Cardiac muscle cell (in vitro differentiated cells and primary cell): ENCODE measurements at regions not wholly inside any gene's neighbourhood (a gene's known extent, or its start where the extent isn't known, plus 50 kb on each side); places are given as distances from the start of the nearest gene placed in this dataset.

Experiments
- DNase-seq, 2 donors: peaks; one replicate each; pipeline versions ENCODE4 v3.0.0 to v3.0.0-alpha.2; 2010 to 2017; ENCODE audit warnings: low read depth in 1 of 2, low spot score in 1 of 2
- H3K27ac ChIP-seq: fragments of 200-600 bp; sonication (generic); 2 replicates; pipeline ENCODE4 v1.5.1; 2016
- H3K27me3 ChIP-seq: fragments of 200-600 bp; sonication (generic); 2 replicates; pipeline ENCODE4 v1.6.0; 2016; ENCODE audit warnings: control low read depth
- H3K36me3 ChIP-seq: fragments of 200-600 bp; sonication (generic); 2 replicates; pipeline ENCODE4 v1.5.1; 2016; ENCODE audit warnings: control low read depth
- H3K4me1 ChIP-seq: fragments of 200-600 bp; sonication (generic); 2 replicates; pipeline ENCODE4 v1.8.1; 2017; ENCODE audit warnings: low read depth, mild to moderate bottlenecking, mixed run types
- H3K4me3 ChIP-seq: fragments of 200-600 bp; sonication (generic); 2 replicates; pipeline ENCODE4 v1.5.1; 2016; ENCODE audit warnings: mild to moderate bottlenecking
- H3K9me3 ChIP-seq: fragments of 200-600 bp; sonication (generic); 2 replicates; pipeline ENCODE4 v1.5.1; 2017; ENCODE audit warnings: low read depth, mild to moderate bottlenecking, control low read depth
- TF ChIP-seq, protein P1 (sequence below): IDR thresholded peaks from 2 replicates; pipeline ENCODE4 v1.5.1; 2012; ENCODE audit warnings: low read depth, mild to moderate bottlenecking, low read length

DNA sequence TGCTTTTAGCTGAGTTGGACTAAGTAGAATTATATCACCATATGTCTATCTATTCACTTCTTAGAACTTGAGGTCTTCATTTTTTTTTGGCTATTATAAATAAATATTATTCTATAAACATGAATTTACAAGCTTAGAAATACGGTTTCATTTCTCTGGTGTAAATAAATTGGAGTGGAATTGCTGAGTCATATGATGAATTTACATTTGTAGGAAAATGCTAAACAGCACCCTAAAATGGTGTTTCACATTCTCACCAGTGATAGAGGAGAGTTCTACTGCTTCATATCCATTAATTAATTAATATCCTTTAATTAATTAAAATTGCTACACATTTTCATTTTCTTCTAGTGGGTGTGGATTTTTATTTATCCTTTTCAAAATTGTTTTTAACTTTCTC lies 318.3 kb downstream of the MDFIC start:
- Histone ChIP-seq H3K9me3 (no peaks in the 10 kb centered on the region), H3K27me3 (no peaks in the 10 kb centered on the region), H3K36me3 (no peaks in the 10 kb centered on the region), H3K4me3 (no peak overlapping the region), H3K27ac (no peak overlapping the region), H3K4me1 (no peaks in the 10 kb centered on the region)
- TF ChIP-seq, protein P1, sequence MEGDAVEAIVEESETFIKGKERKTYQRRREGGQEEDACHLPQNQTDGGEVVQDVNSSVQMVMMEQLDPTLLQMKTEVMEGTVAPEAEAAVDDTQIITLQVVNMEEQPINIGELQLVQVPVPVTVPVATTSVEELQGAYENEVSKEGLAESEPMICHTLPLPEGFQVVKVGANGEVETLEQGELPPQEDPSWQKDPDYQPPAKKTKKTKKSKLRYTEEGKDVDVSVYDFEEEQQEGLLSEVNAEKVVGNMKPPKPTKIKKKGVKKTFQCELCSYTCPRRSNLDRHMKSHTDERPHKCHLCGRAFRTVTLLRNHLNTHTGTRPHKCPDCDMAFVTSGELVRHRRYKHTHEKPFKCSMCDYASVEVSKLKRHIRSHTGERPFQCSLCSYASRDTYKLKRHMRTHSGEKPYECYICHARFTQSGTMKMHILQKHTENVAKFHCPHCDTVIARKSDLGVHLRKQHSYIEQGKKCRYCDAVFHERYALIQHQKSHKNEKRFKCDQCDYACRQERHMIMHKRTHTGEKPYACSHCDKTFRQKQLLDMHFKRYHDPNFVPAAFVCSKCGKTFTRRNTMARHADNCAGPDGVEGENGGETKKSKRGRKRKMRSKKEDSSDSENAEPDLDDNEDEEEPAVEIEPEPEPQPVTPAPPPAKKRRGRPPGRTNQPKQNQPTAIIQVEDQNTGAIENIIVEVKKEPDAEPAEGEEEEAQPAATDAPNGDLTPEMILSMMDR = no peak
- DNase-seq = no peak

GRCh38 chr7:115235075-115235474 lies 313.2 kb downstream of the MDFIC start:
- Histone ChIP-seq H3K36me3 (no peaks in the 10 kb centered on the region), H3K27me3 (no peaks in the 10 kb centered on the region), H3K4me1 (peaks cover 6% of the 10 kb centered on the region), H3K9me3 (no peaks in the 10 kb centered on the region), H3K4me3 (no peak overlapping the region), H3K27ac (no peak overlapping the region)
- DNase-seq = no peak
- TF ChIP-seq, protein P1 = no peak

DNA sequence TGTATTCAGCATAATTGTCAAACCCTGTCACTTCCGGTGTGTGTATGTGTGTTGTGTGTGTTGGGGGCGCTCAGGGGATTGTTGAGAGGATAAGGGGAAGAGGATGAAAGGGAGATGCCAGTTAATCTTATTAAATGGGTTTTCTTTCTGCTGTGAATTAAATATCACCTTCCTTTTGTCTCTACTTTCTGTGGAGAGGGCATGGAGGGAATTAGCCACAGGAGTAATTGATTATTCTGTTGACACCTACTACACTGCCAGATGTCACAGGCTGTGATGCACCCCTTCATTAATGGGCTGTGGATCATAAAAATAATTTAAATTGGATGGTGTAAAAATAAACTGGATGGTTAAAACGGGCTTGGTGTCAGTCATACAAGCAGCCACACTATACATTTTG lies 311.9 kb downstream of the MDFIC start:
- Histone ChIP-seq H3K4me3 (no peak overlapping the region), H3K27ac (no peak overlapping the region), H3K36me3 (no peaks in the 10 kb centered on the region), H3K27me3 (no peaks in the 10 kb centered on the region), H3K4me1 (peaks cover 6% of the 10 kb centered on the region), H3K9me3 (no peaks in the 10 kb centered on the region)
- TF ChIP-seq, protein P1 = no peak
- no peak for DNase-seq

- peaks cover 6% of the 10 kb centered on the region for H3K4me1 ChIP-seq
- peak in 1 of 2 donors; percentile 13 for DNase-seq
- H3K27ac ChIP-seq = no peak overlapping the region
- H3K36me3 ChIP-seq = no peaks in the 10 kb centered on the region
- TF ChIP-seq, protein P1 = no peak
- no peaks in the 10 kb centered on the region for H3K9me3 ChIP-seq
- no peak overlapping the region for H3K4me3 ChIP-seq
- H3K27me3 ChIP-seq = no peaks in the 10 kb centered on the region
Measured at GRCh38 chr7:115232041-115232440, 310.1 kb downstream of the MDFIC start.

DNA sequence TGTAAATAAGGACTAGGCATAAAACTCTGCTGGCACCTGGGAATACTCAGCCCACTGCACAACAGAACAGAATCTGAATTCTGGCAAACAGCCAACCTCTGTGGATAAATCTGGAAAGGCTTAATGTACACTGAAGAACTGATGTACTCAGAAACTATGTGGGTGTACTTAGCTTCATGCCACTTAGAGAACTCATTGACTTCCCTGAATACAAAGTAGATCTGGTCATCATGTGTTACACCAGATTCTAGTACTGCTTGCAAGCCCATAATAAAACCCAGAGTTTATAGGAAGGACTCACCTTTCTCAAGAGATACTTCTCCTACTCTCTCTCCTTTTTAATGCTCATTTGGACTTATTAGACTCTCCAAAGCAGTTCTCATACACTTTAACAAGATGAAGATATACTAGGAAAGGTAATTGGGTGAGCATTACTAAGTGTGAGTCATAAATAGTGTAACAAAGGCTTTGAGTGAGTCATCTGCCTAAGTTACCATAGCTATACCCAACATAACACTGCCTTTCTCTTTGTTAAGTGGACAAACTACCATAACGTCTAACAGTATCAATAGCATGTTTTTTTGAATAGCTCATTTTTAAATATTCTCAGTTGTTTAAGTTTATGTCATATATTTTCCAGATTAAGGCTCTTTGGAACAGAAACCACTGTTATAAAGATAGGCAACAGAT lies 309.1 kb downstream of the MDFIC start:
- Histone ChIP-seq H3K27ac (no peak overlapping the region), H3K4me3 (no peak overlapping the region), H3K9me3 (no peaks in the 10 kb centered on the region), H3K36me3 (no peaks in the 10 kb centered on the region), H3K27me3 (no peaks in the 10 kb centered on the region), H3K4me1 (peaks cover 6% of the 10 kb centered on the region)
- TF ChIP-seq, protein P1 = no peak
- DNase-seq = peak; percentile 75 to 91
